HUES6 (cell line): ENCODE measurements at regions not wholly inside any gene's neighbourhood (a gene's known extent, or its start where the extent isn't known, plus 50 kb on each side); places are given as distances from the start of the nearest gene placed in this dataset.

Experiments
- H3K27ac ChIP-seq: 2 replicates; pipeline ENCODE4 v1.7.0; 2013; ENCODE audit warnings: low read depth, mild to moderate bottlenecking, low read length, inconsistent platforms
- H3K27me3 ChIP-seq: 2 replicates; pipeline ENCODE4 v1.6.1; 2013; ENCODE audit warnings: low read length; ENCODE audit not compliant: control insufficient read depth, insufficient read depth
- H3K36me3 ChIP-seq: 2 replicates; pipeline ENCODE4 v1.6.1; 2013; ENCODE audit warnings: low read length; ENCODE audit not compliant: control insufficient read depth, insufficient read depth
- H3K4me1 ChIP-seq: 2 replicates; pipeline ENCODE4 v1.6.1; 2013; ENCODE audit warnings: low read length; ENCODE audit not compliant: control insufficient read depth, insufficient read depth
- H3K4me3 ChIP-seq: 2 replicates; pipeline ENCODE4 v1.5.1; 2013; ENCODE audit warnings: low read depth, low read length
- H3K9ac ChIP-seq: one replicate; pipeline ENCODE4 v1.6.1; 2013; ENCODE audit warnings: mild to moderate bottlenecking, low read length
- H3K9me3 ChIP-seq: 2 replicates; pipeline ENCODE4 v1.6.1; 2013; ENCODE audit warnings: low read depth, low read length; ENCODE audit not compliant: control insufficient read depth, insufficient read depth

DNA sequence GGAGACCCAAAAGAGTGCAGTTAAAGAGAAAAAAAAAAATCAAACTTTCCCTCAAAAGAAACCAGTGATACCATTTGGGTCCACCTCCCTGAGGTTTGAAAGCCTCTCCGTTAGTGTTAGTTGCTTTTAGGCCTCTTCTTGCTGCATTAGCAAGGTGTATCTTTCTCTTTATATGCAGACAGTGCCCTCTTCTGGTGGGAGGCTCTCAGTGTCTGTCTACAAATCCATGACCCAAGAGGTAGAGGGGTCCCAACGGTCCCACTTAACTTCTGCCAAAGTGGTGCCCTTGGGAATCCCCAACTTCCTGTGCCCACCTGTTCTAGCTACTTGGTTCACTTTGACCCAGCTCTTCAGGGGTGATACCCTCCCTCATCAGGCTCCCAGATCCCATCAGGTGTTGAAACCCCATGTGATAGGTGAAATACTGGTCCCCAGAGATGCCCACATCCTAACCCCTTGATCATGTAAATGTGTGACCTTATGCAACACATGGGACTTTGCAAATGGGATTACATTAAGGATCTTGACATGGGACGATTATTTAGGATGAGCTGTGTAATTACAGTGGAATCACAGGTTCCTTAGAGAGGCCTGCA, 63.7 kb upstream of the CD99 start:
- peaks cover 74% of the 10 kb centered on the region for H3K36me3 ChIP-seq
- no peaks in the 10 kb centered on the region for H3K9me3 ChIP-seq
- H3K9ac ChIP-seq, result no peak overlapping the region
- no peaks in the 10 kb centered on the region for H3K27me3 ChIP-seq
- peaks cover 7% of the 10 kb centered on the region for H3K4me1 ChIP-seq
- no peak overlapping the region for H3K4me3 ChIP-seq
- H3K27ac ChIP-seq, result no peak overlapping the region

DNA sequence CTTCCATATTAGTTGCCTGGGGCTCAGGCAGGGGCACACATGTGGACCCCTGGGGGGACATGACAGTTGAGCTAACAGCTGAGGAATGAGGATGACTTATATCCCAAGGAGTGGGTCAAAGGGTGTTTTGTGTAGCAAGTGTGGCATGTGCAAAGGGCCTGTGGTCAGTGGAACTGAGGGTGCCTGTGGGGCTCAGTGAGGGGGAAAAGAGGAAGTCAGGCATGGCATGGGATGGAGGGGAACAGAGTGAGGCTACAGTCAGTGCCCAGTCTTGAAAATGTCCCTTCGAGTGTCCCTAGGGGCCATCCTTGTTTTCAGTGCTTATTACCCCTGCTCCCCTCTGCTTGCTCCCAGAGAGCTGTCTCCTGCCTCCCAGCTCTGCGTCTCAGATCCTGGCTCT, 64.3 kb upstream of the CD99 start:
- H3K9me3 ChIP-seq, result no peaks in the 10 kb centered on the region
- no peak overlapping the region for H3K27ac ChIP-seq
- H3K4me3 ChIP-seq, result no peak overlapping the region
- no peaks in the 10 kb centered on the region for H3K27me3 ChIP-seq
- peaks cover 72% of the 10 kb centered on the region for H3K36me3 ChIP-seq
- no peak overlapping the region for H3K9ac ChIP-seq
- H3K4me1 ChIP-seq, result peaks cover 11% of the 10 kb centered on the region

DNA sequence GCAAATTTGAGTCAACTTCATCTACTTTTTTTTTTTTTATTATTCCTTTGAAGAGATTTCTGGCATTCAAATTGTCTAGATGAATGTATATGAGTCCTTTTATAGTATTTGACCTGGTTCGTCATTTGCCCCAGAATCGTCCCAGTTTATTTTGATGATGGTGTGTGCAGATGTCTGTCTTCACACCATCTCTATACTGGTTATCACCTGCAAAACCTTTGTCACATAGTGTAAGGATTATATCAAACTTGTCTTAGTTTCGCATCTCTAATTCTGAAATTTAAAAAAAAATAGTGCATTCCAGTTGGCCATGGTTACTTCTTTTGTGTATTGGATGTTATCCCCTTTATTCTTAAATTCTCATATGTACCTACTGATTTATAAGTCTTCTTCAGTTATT, 70.5 kb upstream of the CD99 start:
- no peaks in the 10 kb centered on the region for H3K27me3 ChIP-seq
- no peak overlapping the region for H3K4me3 ChIP-seq
- no peak overlapping the region for H3K9ac ChIP-seq
- no peaks in the 10 kb centered on the region for H3K9me3 ChIP-seq
- H3K27ac ChIP-seq, result no peak overlapping the region
- peaks cover 11% of the 10 kb centered on the region for H3K4me1 ChIP-seq
- H3K36me3 ChIP-seq, result peaks cover 66% of the 10 kb centered on the region

- no peak overlapping the region for H3K27ac ChIP-seq
- H3K27me3 ChIP-seq, result no peaks in the 10 kb centered on the region
- H3K4me1 ChIP-seq, result peaks cover 15% of the 10 kb centered on the region
- no peak overlapping the region for H3K4me3 ChIP-seq
- no peak overlapping the region for H3K9ac ChIP-seq
- H3K36me3 ChIP-seq, result peaks cover 61% of the 10 kb centered on the region
- no peaks in the 10 kb centered on the region for H3K9me3 ChIP-seq
These were observed 72.6 kb upstream of the CD99 start for GRCh38 chrX:2618516-2618915.

DNA sequence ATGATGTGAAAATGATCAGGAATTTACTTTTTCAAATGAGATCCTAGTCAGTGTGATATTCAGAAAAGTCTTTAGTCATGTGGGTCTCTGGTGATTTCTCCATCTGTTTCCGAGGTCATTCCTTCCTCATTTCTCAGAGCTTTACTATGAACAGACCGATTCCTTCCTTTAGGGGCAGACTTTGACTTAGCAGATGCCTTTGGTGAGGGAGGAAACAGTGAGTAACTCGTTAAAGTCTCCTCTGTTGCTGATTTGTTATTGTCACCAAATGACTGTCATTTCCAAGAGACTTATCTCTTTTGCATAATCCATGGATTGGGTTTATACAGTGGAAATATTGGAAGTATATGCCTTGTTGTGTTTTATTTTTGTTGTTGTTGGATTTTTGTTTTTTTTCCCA, 76.2 kb upstream of the CD99 start:
- H3K9ac ChIP-seq, result no peak overlapping the region
- H3K4me3 ChIP-seq, result no peak overlapping the region
- H3K36me3 ChIP-seq, result peaks cover 45% of the 10 kb centered on the region
- H3K27ac ChIP-seq, result no peak overlapping the region
- peaks cover 4% of the 10 kb centered on the region for H3K4me1 ChIP-seq
- no peaks in the 10 kb centered on the region for H3K9me3 ChIP-seq
- peaks cover 4% of the 10 kb centered on the region; the same call in 1 of the 2 replicates for H3K27me3 ChIP-seq

- Histone ChIP-seq H3K36me3 (peaks cover 4% of the 10 kb centered on the region; the same call in 1 of the 2 replicates), H3K9me3 (no peaks in the 10 kb centered on the region), H3K9ac (peak overlapping the region; percentile 27), H3K27ac (no peak overlapping the region), H3K4me3 (peak overlapping the region; percentile 82), H3K27me3 (peaks cover 4% of the 10 kb centered on the region; the same call in 1 of the 2 replicates), H3K4me1 (peaks cover 4% of the 10 kb centered on the region)
These were observed 80.6 kb upstream of the CD99 start for GRCh38 chrX:2610246-2611170.

- H3K4me1 ChIP-seq, result peaks cover 2% of the 10 kb centered on the region
- peak overlapping the region; percentile 61 for H3K9ac ChIP-seq
- peak overlapping the region; percentile 82 for H3K4me3 ChIP-seq
- H3K27me3 ChIP-seq, result peaks cover 4% of the 10 kb centered on the region; the same call in 1 of the 2 replicates
- no peaks in the 10 kb centered on the region for H3K36me3 ChIP-seq
- H3K27ac ChIP-seq, result 0 out of 2 replicates have a peak overlapping the region, but pooled peaks have one; percentile 54
- no peaks in the 10 kb centered on the region for H3K9me3 ChIP-seq
These were observed 81.5 kb upstream of the CD99 start for GRCh38 chrX:2609431-2610238.

DNA sequence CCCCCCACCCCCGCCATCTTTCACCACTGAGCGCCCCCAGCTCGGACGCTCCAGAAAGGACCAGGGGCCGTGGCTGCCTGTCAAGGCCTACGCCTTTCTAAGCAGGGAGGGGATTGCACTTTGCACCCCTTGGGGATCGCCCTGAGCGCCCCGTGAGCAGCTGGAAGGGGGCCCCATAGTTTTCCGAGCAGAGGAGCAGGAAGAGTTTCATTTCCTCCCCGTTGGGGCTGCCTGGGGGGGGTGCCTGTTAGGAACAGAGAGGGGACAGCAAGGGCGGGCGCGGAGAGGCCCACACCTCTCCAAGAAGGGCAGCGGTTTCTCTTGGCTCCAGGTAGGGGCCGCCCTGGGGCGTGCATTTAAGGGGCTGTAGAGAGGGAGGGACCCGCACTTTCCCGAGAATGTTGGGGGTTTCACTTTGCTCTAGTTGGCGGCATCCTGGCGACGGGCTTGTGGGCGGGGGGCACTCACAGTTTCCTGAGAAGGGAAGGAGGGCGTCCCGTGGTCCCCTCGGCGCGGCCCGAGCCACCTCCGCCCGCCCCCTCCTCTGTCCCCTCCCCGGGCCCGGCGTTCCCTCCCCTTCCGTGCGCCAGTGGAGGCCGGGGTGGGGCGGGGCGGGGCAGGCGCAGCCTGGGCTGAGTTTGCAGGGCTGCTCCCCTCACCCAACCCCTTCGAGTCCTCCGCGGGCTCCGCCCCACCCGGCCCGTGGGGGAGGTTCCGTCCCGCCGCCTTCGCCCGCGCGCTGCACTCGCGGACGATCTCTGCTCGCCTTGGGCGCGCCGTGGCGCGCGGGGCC, 82.3 kb upstream of the CD99 start:
- H3K27ac ChIP-seq, result peak overlapping the region; percentile 54; the same call in 1 of the 2 replicates
- H3K9ac ChIP-seq, result peak overlapping the region; percentile 74
- H3K4me1 ChIP-seq, result no peaks in the 10 kb centered on the region
- H3K36me3 ChIP-seq, result no peaks in the 10 kb centered on the region
- H3K9me3 ChIP-seq, result no peaks in the 10 kb centered on the region
- peak overlapping the region; percentile 82 for H3K4me3 ChIP-seq
- peaks cover 4% of the 10 kb centered on the region; the same call in 1 of the 2 replicates for H3K27me3 ChIP-seq

DNA sequence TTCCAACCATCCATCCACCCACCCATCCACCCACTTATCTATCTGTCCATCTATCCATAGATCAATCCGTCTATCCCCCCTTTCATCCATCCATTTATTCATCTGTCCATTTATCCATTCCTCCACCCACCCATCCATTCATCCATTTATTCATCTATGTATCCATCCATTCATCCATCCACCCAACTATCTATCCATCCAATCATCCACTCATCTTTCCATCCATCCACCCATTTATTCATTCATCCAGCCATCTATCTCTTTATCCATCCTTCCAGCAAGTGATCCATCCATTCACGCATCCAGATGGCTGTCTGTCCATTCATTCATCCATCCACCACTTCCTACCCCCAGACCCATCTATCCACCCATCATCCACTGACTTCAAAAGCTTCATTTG, 84.0 kb upstream of the CD99 start:
- H3K9ac ChIP-seq, result no peak overlapping the region
- no peak overlapping the region for H3K27ac ChIP-seq
- peaks cover 2% of the 10 kb centered on the region; the same call in 1 of the 2 replicates for H3K36me3 ChIP-seq
- peaks cover 4% of the 10 kb centered on the region; the same call in 1 of the 2 replicates for H3K27me3 ChIP-seq
- H3K4me1 ChIP-seq, result no peaks in the 10 kb centered on the region
- no peak overlapping the region for H3K4me3 ChIP-seq
- H3K9me3 ChIP-seq, result no peaks in the 10 kb centered on the region

DNA sequence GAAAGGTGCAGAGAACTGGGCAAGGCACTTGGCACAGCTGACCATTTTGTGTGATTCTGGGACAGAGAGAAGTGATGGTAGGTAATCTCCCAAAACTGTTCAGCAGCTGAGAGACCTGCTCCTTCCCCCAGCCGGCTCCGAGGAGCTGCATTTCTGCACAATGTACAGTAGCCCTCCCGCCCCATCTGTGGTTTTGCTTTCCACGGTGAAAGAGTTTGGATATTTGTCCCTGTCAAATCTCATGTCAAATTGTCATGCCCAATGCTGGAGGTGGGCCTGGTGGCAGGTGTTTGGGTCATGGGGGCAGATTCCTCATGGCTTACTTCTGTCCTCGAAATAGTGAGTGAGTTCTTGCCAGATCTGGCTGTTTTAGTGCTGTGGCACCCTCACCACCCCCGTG, 90.5 kb upstream of the CD99 start:
- Histone ChIP-seq H3K9ac (no peak overlapping the region), H3K36me3 (peaks cover 12% of the 10 kb centered on the region), H3K4me3 (no peak overlapping the region), H3K27ac (no peak overlapping the region), H3K4me1 (no peaks in the 10 kb centered on the region), H3K27me3 (no peaks in the 10 kb centered on the region), H3K9me3 (no peaks in the 10 kb centered on the region)
